Caco-2 (cell line): ENCODE measurements at regions not wholly inside any gene's neighbourhood (a gene's known extent, or its start where the extent isn't known, plus 50 kb on each side); places are given as distances from the start of the nearest gene placed in this dataset.

Experiments
- BruUV-seq: library from RNA; stranded (reverse); fragments of 400-500 nt; replicated peaks from 2 replicates; lab custom pipeline; 2021; lab: Mats Ljungman, UMichigan
- CTCF ChIA-PET: fragments of 300-600 bp; sonication (Branson Sonifier 250); formaldehyde crosslinking; loops from one replicate; lab custom pipeline; 2022; ENCODE audit warnings: antibody characterized with exemption; lab: Charles Lee
- POLR2A ChIA-PET: fragments of 300-600 bp; sonication (Branson Sonifier 250); formaldehyde crosslinking; loops from one replicate; lab custom pipeline; 2022; ENCODE audit warnings: antibody characterized with exemption; lab: Charles Lee
- DNase-seq, 2 experiments: peaks; one replicate each; pipeline versions ENCODE4 v3.0.0 to v3.0.0-alpha.2; 2020 to 2022
- H3K27me3 ChIP-seq: replicated peaks from 2 replicates; pipeline ENCODE4 v1.6.0; 2011; ENCODE audit warnings: low read length; ENCODE audit not compliant: control insufficient read depth, insufficient read depth
- H3K36me3 ChIP-seq: 2 replicates; pipeline ENCODE4 v1.5.1; 2011; ENCODE audit warnings: low read length; ENCODE audit not compliant: control insufficient read depth, insufficient read depth
- H3K4me1 ChIP-seq: fragments of 250-450 bp; sonication (Bioruptor Pico); 2 replicates; pipeline ENCODE4 v1.5.1; 2020; ENCODE audit warnings: mild to moderate bottlenecking
- H3K4me3 ChIP-seq: 2 replicates; pipeline ENCODE4 v1.5.1; 2011; ENCODE audit warnings: low read depth, mild to moderate bottlenecking, control low read depth, low read length
- H3K9me3 ChIP-seq: fragments of 250-450 bp; sonication (Bioruptor Pico); 2 replicates; pipeline ENCODE4 v1.5.1; 2020; ENCODE audit warnings: mild to moderate bottlenecking, moderate library complexity
- H3K27ac Mint-ChIP-seq: one replicate; pipeline ENCODE4 v1.8.0; 2022; ENCODE audit warnings: mixed read lengths; ENCODE audit not compliant: unreplicated experiment
- H3K27me3 Mint-ChIP-seq: one replicate; pipeline ENCODE4 v1.8.0; 2022; ENCODE audit warnings: mixed read lengths; ENCODE audit not compliant: insufficient read depth, unreplicated experiment
- H3K36me3 Mint-ChIP-seq: one replicate; pipeline ENCODE4 v1.8.0; 2022; ENCODE audit warnings: mild to moderate bottlenecking, mixed read lengths; ENCODE audit not compliant: insufficient read depth, unreplicated experiment
- H3K4me1 Mint-ChIP-seq: one replicate; pipeline ENCODE4 v1.8.0; 2022; ENCODE audit warnings: low read depth, mixed read lengths; ENCODE audit not compliant: unreplicated experiment
- H3K4me3 Mint-ChIP-seq: one replicate; pipeline ENCODE4 v1.8.0; 2022; ENCODE audit warnings: mild to moderate bottlenecking, moderate library complexity, mixed read lengths; ENCODE audit not compliant: unreplicated experiment
- H3K9me3 Mint-ChIP-seq: one replicate; pipeline ENCODE4 v1.8.0; 2022; ENCODE audit warnings: mixed read lengths; ENCODE audit not compliant: unreplicated experiment
- CTCF ChIP-seq, 2 experiments: fragments of 200-600 bp in 1 of 2; IDR thresholded peaks; 1 replicate in 1 of 2; 2 replicates in 1 of 2; pipeline versions ENCODE4 v1.5.1 to v1.8.0; 2011 to 2022; ENCODE audit warnings: antibody characterized with exemption in 1 of 2, control low read depth in 1 of 2, inconsistent platforms in 1 of 2, low read depth in 1 of 2, low read length in 1 of 2, mild to moderate bottlenecking in 1 of 2, moderate library complexity in 1 of 2; ENCODE audit not compliant: insufficient read depth in 1 of 2, severe bottlenecking in 1 of 2, unreplicated experiment in 1 of 2
- intact Hi-C: fragments of 100-400 bp; cut with micrococcal nuclease; formaldehyde crosslinking; loops from one replicate; pipeline ENCODE4 v1.10.0; 2022; ENCODE audit not compliant: unreplicated experiment

GRCh38 chr12:60075091-60075490, 479.3 kb downstream of the SLC16A7 start:
- peaks cover 6% of the 10 kb centered on the region for H3K4me1 Mint-ChIP-seq
- no peak overlapping the region for H3K4me3 Mint-ChIP-seq
- no peak for TF ChIP-seq CTCF (IDR thresholded peaks at IDR 0.05; ENCODE audit: insufficient read depth in 1 of 2, low read depth in 1 of 2, low read length in 1 of 2, severe bottlenecking in 1 of 2, unreplicated experiment in 1 of 2)
- CTCF ChIA-PET = no interaction called here
- Histone ChIP-seq H3K27me3 (no peaks in the 10 kb centered on the region), H3K9me3 (no peaks in the 10 kb centered on the region), H3K36me3 (no peaks in the 10 kb centered on the region), H3K4me3 (no peak overlapping the region), H3K4me1 (no peaks in the 10 kb centered on the region)
- no peak for DNase-seq
- no peaks in the 10 kb centered on the region for H3K9me3 Mint-ChIP-seq
- no TSS peak for BruUV-seq
- POLR2A ChIA-PET = no interaction called here
- intact Hi-C loops = no loop called here
- no peak overlapping the region for H3K27ac Mint-ChIP-seq
- H3K36me3 Mint-ChIP-seq = no peaks in the 10 kb centered on the region
- no peaks in the 10 kb centered on the region for H3K27me3 Mint-ChIP-seq

- H3K4me3 ChIP-seq = no peak overlapping the region
- CTCF ChIA-PET = no interaction called here
- Mint-ChIP-seq H3K4me1 (no peaks in the 10 kb centered on the region), H3K4me3 (no peak overlapping the region), H3K36me3 (no peaks in the 10 kb centered on the region), H3K9me3 (no peaks in the 10 kb centered on the region), H3K27ac (no peak overlapping the region), H3K27me3 (no peaks in the 10 kb centered on the region)
- intact Hi-C loops = no loop called here
- no peaks in the 10 kb centered on the region for H3K27me3 ChIP-seq
- DNase-seq = no peak
- POLR2A ChIA-PET = no interaction called here
- BruUV-seq = no TSS peak
- H3K4me1 ChIP-seq = no peaks in the 10 kb centered on the region
- TF ChIP-seq CTCF (IDR thresholded peaks at IDR 0.05; ENCODE audit: insufficient read depth in 1 of 2, low read depth in 1 of 2, low read length in 1 of 2, severe bottlenecking in 1 of 2, unreplicated experiment in 1 of 2) = no peak
- H3K9me3 ChIP-seq = no peaks in the 10 kb centered on the region
- H3K36me3 ChIP-seq = no peaks in the 10 kb centered on the region
Observed at GRCh38 chr12:60078026-60078425, 482.2 kb downstream of the SLC16A7 start.

- no peak for TF ChIP-seq CTCF (IDR thresholded peaks at IDR 0.05; ENCODE audit: insufficient read depth in 1 of 2, low read depth in 1 of 2, low read length in 1 of 2, severe bottlenecking in 1 of 2, unreplicated experiment in 1 of 2)
- BruUV-seq = no TSS peak
- H3K36me3 Mint-ChIP-seq = no peaks in the 10 kb centered on the region
- H3K36me3 ChIP-seq = no peaks in the 10 kb centered on the region
- no peaks in the 10 kb centered on the region for H3K9me3 Mint-ChIP-seq
- H3K4me3 Mint-ChIP-seq = no peak overlapping the region
- no peaks in the 10 kb centered on the region for H3K4me1 Mint-ChIP-seq
- no peaks in the 10 kb centered on the region for H3K4me1 ChIP-seq
- no peak for DNase-seq
- H3K9me3 ChIP-seq = no peaks in the 10 kb centered on the region
- H3K27me3 Mint-ChIP-seq = no peaks in the 10 kb centered on the region
- intact Hi-C loops = no loop called here
- POLR2A ChIA-PET = no interaction called here
- CTCF ChIA-PET = no interaction called here
- no peaks in the 10 kb centered on the region for H3K27me3 ChIP-seq
- no peak overlapping the region for H3K4me3 ChIP-seq
- H3K27ac Mint-ChIP-seq = no peak overlapping the region
Observed at GRCh38 chr12:60093428-60093827, 497.6 kb downstream of the SLC16A7 start.
